Adrenal gland (tissue), 9 donors: ENCODE measurements at regions not wholly inside any gene's neighbourhood (a gene's known extent, or its start where the extent isn't known, plus 50 kb on each side); places are given as distances from the start of the nearest gene placed in this dataset.

ENCODE experiments used
- DNase-seq, 7 donors: peaks; one replicate each; pipeline ENCODE4 v3.0.0-alpha.2; 2019 to 2020
- H3K27ac ChIP-seq, 5 donors: fragments of 200-600 bp; sonication (generic) in 4 of 5; 1 replicate in 3 of 5; 2 replicates in 2 of 5; pipeline versions ENCODE4 v1.5.1 to v1.8.0; 2016 to 2020; ENCODE audit warnings: mild to moderate bottlenecking in 1 of 5
- H3K27me3 ChIP-seq: fragments of 200-600 bp; 2 replicates; pipeline ENCODE4 v1.8.0; 2021
- H3K36me3 ChIP-seq, 2 donors: fragments of 200-600 bp; replicated peaks in 1 of 2; 1 replicate in 1 of 2; 2 replicates in 1 of 2; pipeline versions ENCODE4 v1.5.1 to v1.8.0; 2018 to 2022
- H3K4me1 ChIP-seq, 2 donors: fragments of 200-600 bp; replicated peaks in 1 of 2; 1 replicate in 1 of 2; 2 replicates in 1 of 2; pipeline versions ENCODE4 v1.5.1 to v1.8.0; 2018 to 2021
- H3K4me3 ChIP-seq, 4 donors: fragments of 200-600 bp; sonication (generic) in 3 of 4; one replicate each; pipeline ENCODE4 v1.5.1; 2016 to 2018
- H3K9me3 ChIP-seq, 3 donors: fragments of 200-600 bp; sonication (generic) in 1 of 3; replicated peaks in 1 of 3; 1 replicate in 2 of 3; 2 replicates in 1 of 3; pipeline versions ENCODE4 v1.5.1 to v1.8.0; 2016 to 2021
- POLR2A ChIP-seq, 2 donors: fragments of 450-650 bp; IDR thresholded peaks; one replicate each; pipeline ENCODE4 v1.6.1; 2017; ENCODE audit warnings: antibody characterized with exemption in 2 of 2, mild to moderate bottlenecking in 2 of 2, moderate library complexity in 1 of 2
- WGBS, 4 donors: extraction: QIAGEN DNeasy Blood & Tissue Kit in 2 of 4; methylation state at CpG; one replicate each; pipeline versions ENCODE4 v1.1.5 to v1.1.7; 2013 to 2017; 5-methylcytosine and 5-hydroxymethylcytosine counted together
- intact Hi-C, 2 donors: fragments of 100-400 bp; cut with DNase I; formaldehyde crosslinking; loops; one replicate each; pipeline versions ENCODE4 v1.14.1 to v1.15.0; 2022 to 2023
- TF ChIP-seq, protein P1 (sequence below), 6 experiments: fragments of 450-650 bp in 4 of 6; fragments of 200-600 bp in 2 of 6; sonication (generic) in 1 of 6; IDR thresholded peaks; 1 replicate in 5 of 6; 2 replicates in 1 of 6; pipeline versions ENCODE4 v1.5.1 to v1.8.0; 2016 to 2021; ENCODE audit warnings: antibody characterized with exemption in 6 of 6, mild to moderate bottlenecking in 2 of 6, moderate library complexity in 1 of 6
- donor health status: healthy with polysubstance abuse.
- donor health status: Bipolar disorder and iron deficiency.
- donor health status: DM: yes; HTN: yes; CAD: no.
- donor health status: DM: no; HTN: no; CAD: no.
- donor health status: DM: no; HTN: no; CAD: no.

DNA sequence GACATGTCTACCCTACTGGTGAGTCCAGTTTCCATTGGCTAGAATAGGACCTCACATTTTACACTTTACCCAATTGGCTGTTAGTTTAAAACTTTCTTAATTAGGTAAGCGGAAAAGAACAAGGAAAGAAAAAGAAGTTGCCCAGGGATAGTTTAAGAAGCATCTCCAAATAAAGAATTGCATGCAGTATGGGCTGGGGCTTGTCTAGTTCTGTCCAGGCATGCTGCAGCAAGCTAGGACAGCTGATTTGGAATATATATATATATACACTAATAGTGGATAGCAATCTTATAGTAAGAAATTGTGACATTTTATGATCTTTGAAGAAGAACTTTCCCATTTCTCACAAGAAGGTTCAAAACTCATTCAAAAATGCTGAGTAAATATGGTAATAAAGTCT, 90.0 kb upstream of the ERBB4 start:
- no peak overlapping the region for H3K27ac ChIP-seq
- no peak overlapping the region for H3K4me3 ChIP-seq
- no peak for DNase-seq
- no peak for TF ChIP-seq POLR2A (IDR thresholded peaks at IDR 0.05)
- TF ChIP-seq, protein P1, sequence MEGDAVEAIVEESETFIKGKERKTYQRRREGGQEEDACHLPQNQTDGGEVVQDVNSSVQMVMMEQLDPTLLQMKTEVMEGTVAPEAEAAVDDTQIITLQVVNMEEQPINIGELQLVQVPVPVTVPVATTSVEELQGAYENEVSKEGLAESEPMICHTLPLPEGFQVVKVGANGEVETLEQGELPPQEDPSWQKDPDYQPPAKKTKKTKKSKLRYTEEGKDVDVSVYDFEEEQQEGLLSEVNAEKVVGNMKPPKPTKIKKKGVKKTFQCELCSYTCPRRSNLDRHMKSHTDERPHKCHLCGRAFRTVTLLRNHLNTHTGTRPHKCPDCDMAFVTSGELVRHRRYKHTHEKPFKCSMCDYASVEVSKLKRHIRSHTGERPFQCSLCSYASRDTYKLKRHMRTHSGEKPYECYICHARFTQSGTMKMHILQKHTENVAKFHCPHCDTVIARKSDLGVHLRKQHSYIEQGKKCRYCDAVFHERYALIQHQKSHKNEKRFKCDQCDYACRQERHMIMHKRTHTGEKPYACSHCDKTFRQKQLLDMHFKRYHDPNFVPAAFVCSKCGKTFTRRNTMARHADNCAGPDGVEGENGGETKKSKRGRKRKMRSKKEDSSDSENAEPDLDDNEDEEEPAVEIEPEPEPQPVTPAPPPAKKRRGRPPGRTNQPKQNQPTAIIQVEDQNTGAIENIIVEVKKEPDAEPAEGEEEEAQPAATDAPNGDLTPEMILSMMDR (IDR thresholded peaks at IDR 0.05), result no peak
- no peaks in the 10 kb centered on the region for H3K4me1 ChIP-seq
- WGBS, 4 donors, result 53 to 77% (median 71%) methylated on average over 1 of the region's 1 CpG
- H3K36me3 ChIP-seq, result no peaks in the 10 kb centered on the region
- H3K27me3 ChIP-seq, result no peaks in the 10 kb centered on the region
- intact Hi-C loops, result no loop called here
- H3K9me3 ChIP-seq, result no peaks in the 10 kb centered on the region

DNA sequence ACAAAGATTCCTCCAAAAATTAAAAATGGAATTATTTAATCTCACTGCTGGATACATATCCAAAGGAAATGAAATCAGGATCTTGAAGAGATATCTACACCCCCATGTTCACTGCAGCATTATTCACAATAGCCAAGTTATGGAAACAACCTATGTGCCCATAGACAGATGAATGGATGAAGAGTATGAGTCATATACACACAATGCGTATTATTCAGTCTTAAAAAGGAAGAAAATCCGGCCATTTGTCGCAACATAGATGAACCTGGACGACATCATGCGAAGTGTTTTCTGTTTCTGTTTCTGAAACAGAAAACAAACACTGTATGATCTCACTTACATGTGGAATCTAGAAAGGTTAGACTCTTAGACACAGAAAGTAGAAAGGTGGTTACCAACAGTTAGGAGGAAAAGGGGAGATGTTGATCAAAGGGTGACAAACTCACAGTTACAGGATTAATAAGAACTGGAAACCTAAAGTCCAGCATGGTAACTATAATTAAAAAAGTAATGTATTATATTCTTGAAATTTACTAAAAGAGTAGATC, 87.8 kb upstream of the ERBB4 start:
- no peak overlapping the region for H3K27ac ChIP-seq
- no peaks in the 10 kb centered on the region for H3K9me3 ChIP-seq
- intact Hi-C loops, result no loop called here
- 84 to 94% (median 88%) methylated on average over 5 of the region's 5 CpGs for WGBS, 4 donors
- H3K27me3 ChIP-seq, result no peaks in the 10 kb centered on the region
- DNase-seq, result no peak
- TF ChIP-seq, protein P1 (IDR thresholded peaks at IDR 0.05), result no peak
- TF ChIP-seq POLR2A (IDR thresholded peaks at IDR 0.05), result no peak
- H3K4me1 ChIP-seq, result no peaks in the 10 kb centered on the region
- no peak overlapping the region for H3K4me3 ChIP-seq
- H3K36me3 ChIP-seq, result no peaks in the 10 kb centered on the region

DNA sequence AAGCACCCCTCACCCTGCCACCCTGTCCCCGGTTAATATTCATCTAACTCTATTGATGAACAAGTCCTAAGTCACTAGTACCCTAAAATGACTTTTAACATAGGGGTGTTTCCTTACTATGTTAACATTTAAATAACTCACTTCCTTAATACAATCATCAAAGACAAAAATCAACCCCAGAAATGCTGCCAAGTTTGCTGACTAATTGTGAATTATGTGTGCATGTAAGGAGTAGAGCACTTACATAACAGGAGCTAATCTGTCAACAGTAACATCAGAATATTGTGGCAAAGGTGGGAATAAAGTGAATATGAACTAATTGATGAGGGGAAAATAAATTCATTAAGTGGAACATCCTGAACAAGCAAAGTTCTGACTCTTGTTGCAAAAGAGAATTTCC, 81.4 kb upstream of the ERBB4 start:
- intact Hi-C loops, result no loop called here
- 88 to 94% (median 92%) methylated on average over 1 of the region's 1 CpG for WGBS, 4 donors
- H3K9me3 ChIP-seq, result no peaks in the 10 kb centered on the region
- no peak for TF ChIP-seq POLR2A (IDR thresholded peaks at IDR 0.05)
- TF ChIP-seq, protein P1 (IDR thresholded peaks at IDR 0.05), result no peak
- H3K4me1 ChIP-seq, result no peaks in the 10 kb centered on the region
- no peaks in the 10 kb centered on the region for H3K27me3 ChIP-seq
- no peak overlapping the region for H3K27ac ChIP-seq
- H3K36me3 ChIP-seq, result no peaks in the 10 kb centered on the region
- no peak overlapping the region for H3K4me3 ChIP-seq
- no peak for DNase-seq

DNA sequence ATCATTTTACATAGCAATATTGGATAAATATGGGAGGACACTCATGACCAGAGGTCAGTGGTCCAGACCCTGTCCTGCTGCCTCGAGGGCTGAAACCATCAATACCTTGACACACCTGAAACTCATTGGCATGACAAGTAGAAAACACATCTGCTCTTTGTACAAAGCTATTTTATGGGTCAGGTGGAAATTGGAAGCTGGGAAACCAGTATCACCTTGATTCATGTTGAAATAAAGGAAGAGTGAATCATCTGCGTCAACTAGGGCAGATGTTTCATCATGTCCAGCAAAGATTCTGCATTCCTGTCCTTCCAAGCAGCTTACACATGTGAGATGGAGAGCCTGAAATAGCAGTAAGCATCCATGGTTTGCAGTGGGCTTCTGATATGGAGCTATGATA, 80.0 kb upstream of the ERBB4 start:
- no peaks in the 10 kb centered on the region for H3K27me3 ChIP-seq
- intact Hi-C loops, result no loop called here
- no peaks in the 10 kb centered on the region for H3K36me3 ChIP-seq
- H3K4me1 ChIP-seq, result no peaks in the 10 kb centered on the region
- no peaks in the 10 kb centered on the region for H3K9me3 ChIP-seq
- H3K4me3 ChIP-seq, result no peak overlapping the region
- WGBS, 4 donors, result 71 to 81% (median 77%) methylated on average over 2 of the region's 2 CpGs
- DNase-seq, result no peak
- no peak overlapping the region for H3K27ac ChIP-seq
- TF ChIP-seq, protein P1 (IDR thresholded peaks at IDR 0.05), result no peak
